Suprapubic skin (tissue), 4 donors: ENCODE measurements at regions not wholly inside any gene's neighbourhood (a gene's known extent, or its start where the extent isn't known, plus 50 kb on each side); places are given as distances from the start of the nearest gene placed in this dataset.
"Not testable (repeated sequence)": the region's sequence is repeated elsewhere in the genome, so short reads cannot be mapped to it uniquely, and the experiment has no call there.

Experiments used
- DNase-seq, 2 donors: peaks; one replicate each; pipeline ENCODE4 v3.0.0-alpha.2; 2019; ENCODE audit warnings: low spot score in 2 of 2
- H3K27ac ChIP-seq: fragments of 200-600 bp; sonication (generic); one replicate; pipeline ENCODE4 v1.5.1; 2019
- H3K27me3 ChIP-seq: fragments of 200-600 bp; sonication (generic); one replicate; pipeline ENCODE4 v1.5.1; 2019
- H3K36me3 ChIP-seq: fragments of 200-600 bp; sonication (generic); one replicate; pipeline ENCODE4 v1.5.1; 2019
- H3K4me1 ChIP-seq: fragments of 200-600 bp; sonication (generic); one replicate; pipeline ENCODE4 v1.5.1; 2019
- H3K4me3 ChIP-seq: fragments of 200-600 bp; sonication (generic); one replicate; pipeline ENCODE4 v1.5.1; 2019; ENCODE audit warnings: mild to moderate bottlenecking
- H3K9me3 ChIP-seq: fragments of 200-600 bp; sonication (generic); one replicate; pipeline ENCODE4 v1.5.1; 2019
- CTCF ChIP-seq, 2 donors: fragments of 200-600 bp in 1 of 2; fragments of 450-650 bp in 1 of 2; sonication (generic) in 1 of 2; IDR thresholded peaks; one replicate each; pipeline ENCODE4 v1.5.1; 2016 to 2019; ENCODE audit warnings: antibody characterized with exemption in 2 of 2, mild to moderate bottlenecking in 1 of 2, moderate library complexity in 1 of 2
- EP300 ChIP-seq: sonication (generic); formaldehyde crosslinking; IDR thresholded peaks from one replicate; pipeline ENCODE4 v1.6.1; 2017; ENCODE audit warnings: antibody characterized with exemption
- POLR2A ChIP-seq, 2 donors: fragments of 450-650 bp; IDR thresholded peaks; one replicate each; pipeline ENCODE4 v1.6.1; 2017; ENCODE audit warnings: antibody characterized with exemption in 2 of 2, mild to moderate bottlenecking in 2 of 2, moderate library complexity in 2 of 2
- POLR2AphosphoS5 ChIP-seq, 3 donors: sonication (generic); formaldehyde crosslinking; IDR thresholded peaks; one replicate each; pipeline ENCODE4 v1.6.1; 2017; ENCODE audit warnings: antibody characterized with exemption in 3 of 3
- WGBS: methylation state at CpG from one replicate; pipeline ENCODE4 v1.1.5; 2018; 5-methylcytosine and 5-hydroxymethylcytosine counted together

GRCh38 chr15:62362608-62363007 is 197.5 kb upstream of the C2CD4B start:
- TF ChIP-seq POLR2A (IDR thresholded peaks at IDR 0.05) (no peak), CTCF (IDR thresholded peaks at IDR 0.05) (no peak), POLR2AphosphoS5 (IDR thresholded peaks at IDR 0.05) (no peak), EP300 (no peak)
- DNase-seq, result no peak
- Histone ChIP-seq H3K36me3 (no peaks in the 10 kb centered on the region), H3K27me3 (peaks cover 23% of the 10 kb centered on the region), H3K9me3 (no peaks in the 10 kb centered on the region), H3K27ac (no peak overlapping the region), H3K4me3 (no peak overlapping the region), H3K4me1 (no peaks in the 10 kb centered on the region)
- 44% methylated on average over 5 of the region's 5 CpGs for WGBS

DNA sequence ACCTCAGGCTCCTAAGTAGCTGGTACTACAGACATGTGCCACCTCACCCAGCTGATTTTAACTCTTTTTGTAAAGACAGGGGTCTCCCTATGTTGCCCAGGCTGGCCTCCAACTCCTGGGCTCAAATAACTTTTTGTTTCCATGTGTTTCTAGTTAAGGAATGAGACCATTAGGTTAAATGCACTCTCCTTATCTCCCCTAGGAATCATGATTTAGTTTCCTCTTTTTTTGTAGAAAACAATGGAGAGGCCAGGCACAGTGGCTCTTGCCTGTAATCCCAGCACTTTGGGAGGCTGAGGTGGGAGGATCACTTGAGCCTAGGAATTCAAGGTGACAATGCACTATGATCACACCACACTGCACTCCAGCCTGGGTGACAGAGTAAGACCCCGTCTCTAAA is 198.8 kb upstream of the C2CD4B start:
- Histone ChIP-seq H3K27ac (no peak overlapping the region), H3K9me3 (no peaks in the 10 kb centered on the region), H3K4me1 (no peaks in the 10 kb centered on the region), H3K27me3 (peaks cover 17% of the 10 kb centered on the region), H3K36me3 (no peaks in the 10 kb centered on the region), H3K4me3 (no peak overlapping the region)
- WGBS, result 68% methylated on average over 1 of the region's 1 CpG
- DNase-seq, result no peak
- no peak for TF ChIP-seq EP300
- no peak for TF ChIP-seq POLR2A (IDR thresholded peaks at IDR 0.05)
- TF ChIP-seq POLR2AphosphoS5 (IDR thresholded peaks at IDR 0.05), result no peak
- no peak for TF ChIP-seq CTCF (IDR thresholded peaks at IDR 0.05)

DNA sequence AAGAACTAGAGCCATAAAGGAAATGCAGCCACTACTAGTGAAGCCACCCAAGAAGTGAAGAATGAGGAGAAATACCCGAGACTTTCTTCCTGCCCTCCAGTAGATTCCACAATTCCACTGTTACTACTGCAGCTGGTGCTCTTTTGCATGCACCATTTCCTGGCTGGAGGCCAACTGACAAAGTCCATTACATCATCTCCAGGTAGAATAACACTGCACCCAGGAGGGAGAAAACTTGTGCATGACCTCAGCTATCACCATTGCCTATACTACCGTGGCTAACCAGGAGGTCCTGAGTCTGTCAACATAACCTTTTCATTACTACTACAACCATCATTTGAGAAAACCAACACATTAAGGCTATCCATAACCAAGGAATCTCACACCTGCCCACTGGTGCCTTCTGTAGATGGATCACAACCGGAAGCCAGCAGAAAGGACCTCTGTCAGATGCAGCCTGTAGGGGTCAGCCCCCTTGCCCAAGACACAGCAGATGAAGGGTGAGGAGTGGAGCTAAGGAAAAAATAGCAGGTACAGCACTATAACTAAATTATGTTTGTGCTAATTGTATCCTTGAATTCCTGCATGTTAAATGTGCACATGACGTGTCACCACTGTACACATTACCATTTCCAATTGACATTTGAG is 200.8 kb upstream of the C2CD4B start:
- no peak for TF ChIP-seq CTCF (IDR thresholded peaks at IDR 0.05)
- no peak for TF ChIP-seq POLR2A (IDR thresholded peaks at IDR 0.05)
- no peak for TF ChIP-seq POLR2AphosphoS5 (IDR thresholded peaks at IDR 0.05)
- TF ChIP-seq EP300, result no peak
- Histone ChIP-seq H3K36me3 (no peaks in the 10 kb centered on the region), H3K4me3 (no peak overlapping the region), H3K4me1 (no peaks in the 10 kb centered on the region), H3K27me3 (peaks cover 10% of the 10 kb centered on the region), H3K27ac (no peak overlapping the region), H3K9me3 (no peaks in the 10 kb centered on the region)
- no peak for DNase-seq
- WGBS, result 70% methylated on average over 4 of the region's 4 CpGs

DNA sequence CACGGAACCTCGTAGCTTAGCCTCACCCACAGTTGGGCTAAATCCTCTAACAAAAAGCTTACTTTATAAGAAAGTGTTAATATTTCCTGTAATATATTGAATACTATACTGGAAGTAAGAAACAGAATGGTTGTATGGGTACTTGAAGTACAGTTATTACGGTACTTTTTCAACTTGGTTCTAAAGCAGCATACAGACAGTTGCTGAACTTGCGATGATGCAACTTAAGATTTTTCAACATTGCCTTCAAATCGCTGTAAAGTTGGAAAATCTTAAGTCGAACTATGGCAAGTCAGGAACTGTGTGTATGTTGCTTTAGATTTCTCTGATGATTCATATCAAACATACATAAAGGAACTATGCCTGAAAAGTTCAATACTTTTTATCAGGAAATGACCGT is 204.4 kb upstream of the C2CD4B start:
- H3K36me3 ChIP-seq, result no peaks in the 10 kb centered on the region
- H3K4me3 ChIP-seq, result no peak overlapping the region
- H3K27me3 ChIP-seq, result no peaks in the 10 kb centered on the region
- H3K4me1 ChIP-seq, result no peaks in the 10 kb centered on the region
- H3K9me3 ChIP-seq, result no peaks in the 10 kb centered on the region
- no peak for TF ChIP-seq EP300
- no peak for TF ChIP-seq POLR2AphosphoS5 (IDR thresholded peaks at IDR 0.05)
- TF ChIP-seq CTCF (IDR thresholded peaks at IDR 0.05), result no peak
- no peak overlapping the region for H3K27ac ChIP-seq
- DNase-seq, result no peak
- 72% methylated on average over 7 of the region's 7 CpGs for WGBS

DNA sequence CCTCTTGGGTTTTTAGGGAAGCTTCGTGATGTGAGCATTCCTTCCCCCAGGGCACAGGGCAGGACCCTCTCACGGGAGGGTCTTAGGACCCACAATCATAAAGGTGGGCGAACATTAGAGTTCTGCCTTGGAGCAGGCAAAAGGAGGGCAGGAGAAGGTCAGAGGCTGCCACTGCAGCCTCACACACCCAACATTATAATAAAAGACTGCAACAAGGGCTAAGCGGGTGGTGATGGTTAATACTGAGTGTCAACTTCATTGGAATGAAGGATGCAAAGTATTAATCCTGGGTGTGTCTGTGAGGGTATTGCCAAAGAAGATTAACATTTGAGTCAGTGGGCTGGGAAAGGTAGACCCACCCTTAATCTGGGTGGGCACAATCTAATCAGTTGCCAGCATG is 206.6 kb upstream of the C2CD4B start:
- WGBS, result 83% methylated on average over 4 of the region's 4 CpGs
- H3K4me3 ChIP-seq, H3K9me3 ChIP-seq, H3K4me1 ChIP-seq, DNase-seq, H3K27me3 ChIP-seq, H3K27ac ChIP-seq, H3K36me3 ChIP-seq: not testable (repeated sequence)
